KMS-11 (cell line): ENCODE measurements at regions not wholly inside any gene's neighbourhood (a gene's known extent, or its start where the extent isn't known, plus 50 kb on each side); places are given as distances from the start of the nearest gene placed in this dataset.

Experiments
- H2AFZ ChIP-seq: fragments of 200-600 bp; sonication (generic); 2 replicates; pipeline ENCODE4 v1.6.1; 2016; ENCODE audit warnings: antibody characterized with exemption, mixed run types, low read depth
- H3K27ac ChIP-seq: fragments of 200-600 bp; sonication (generic); 2 replicates; pipeline ENCODE4 v1.6.1; 2016; ENCODE audit warnings: mild to moderate bottlenecking, mixed run types
- H3K27me3 ChIP-seq: fragments of 200-600 bp; sonication (generic); 2 replicates; pipeline ENCODE4 v1.6.1; 2017; ENCODE audit warnings: mild to moderate bottlenecking, low read depth, mixed run types, moderate library complexity; ENCODE audit not compliant: insufficient read depth
- H3K36me3 ChIP-seq: fragments of 200-600 bp; sonication (generic); 2 replicates; pipeline ENCODE4 v1.6.1; 2017; ENCODE audit warnings: mild to moderate bottlenecking, mixed run types; ENCODE audit not compliant: insufficient read depth
- H3K4me1 ChIP-seq: fragments of 200-600 bp; sonication (generic); 2 replicates; pipeline ENCODE4 v1.6.1; 2016; ENCODE audit warnings: mild to moderate bottlenecking, low read depth, mixed run types; ENCODE audit not compliant: poor library complexity, severe bottlenecking
- H3K4me2 ChIP-seq: fragments of 200-600 bp; sonication (generic); 2 replicates; pipeline ENCODE4 v1.7.0; 2016; ENCODE audit warnings: mild to moderate bottlenecking, mixed run types
- H3K4me3 ChIP-seq: fragments of 200-600 bp; sonication (generic); IDR thresholded peaks from 2 replicates; pipeline ENCODE4 v1.6.1; 2017; ENCODE audit warnings: low read depth, low read length, mixed read lengths; ENCODE audit not compliant: insufficient read depth
- H3K79me2 ChIP-seq: fragments of 200-600 bp; sonication (generic); 2 replicates; pipeline ENCODE4 v1.6.1; 2016; ENCODE audit warnings: low read depth, mixed run types; ENCODE audit not compliant: insufficient read depth
- H3K9ac ChIP-seq: fragments of 200-600 bp; sonication (generic); 2 replicates; pipeline ENCODE4 v1.6.1; 2016; ENCODE audit warnings: mild to moderate bottlenecking, mixed run types
- H4K20me1 ChIP-seq: fragments of 200-600 bp; sonication (generic); 2 replicates; pipeline ENCODE4 v1.6.1; 2016; ENCODE audit warnings: mild to moderate bottlenecking, mixed run types; ENCODE audit not compliant: insufficient read depth
- TF ChIP-seq, protein P1 (sequence below): fragments of 200-600 bp; sonication (generic); conservative IDR thresholded peaks from 2 replicates; pipeline ENCODE4 v1.6.1; 2017; ENCODE audit warnings: low read depth, mild to moderate bottlenecking, antibody characterized with exemption, low read length, moderate library complexity, mixed read lengths

DNA sequence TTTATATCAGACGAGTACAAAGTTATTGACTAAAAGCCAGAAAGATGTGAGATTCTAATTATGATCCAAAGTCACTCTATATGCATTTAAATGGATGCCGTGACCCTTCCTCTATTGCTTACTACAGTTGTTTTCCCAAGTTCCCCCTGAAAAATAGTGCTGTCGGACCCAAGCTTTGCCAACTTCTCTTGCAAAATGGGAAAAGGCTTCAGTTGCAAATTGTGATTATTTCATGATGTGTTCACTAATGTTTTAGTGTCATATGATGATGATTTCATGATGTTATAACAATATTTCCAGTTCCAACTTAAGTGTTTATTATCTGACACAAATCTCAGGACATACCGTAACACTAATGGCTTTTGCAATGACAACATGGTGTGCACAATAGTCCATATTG lies 534.6 kb upstream of the ATP2B1 start:
- TF ChIP-seq, protein P1, sequence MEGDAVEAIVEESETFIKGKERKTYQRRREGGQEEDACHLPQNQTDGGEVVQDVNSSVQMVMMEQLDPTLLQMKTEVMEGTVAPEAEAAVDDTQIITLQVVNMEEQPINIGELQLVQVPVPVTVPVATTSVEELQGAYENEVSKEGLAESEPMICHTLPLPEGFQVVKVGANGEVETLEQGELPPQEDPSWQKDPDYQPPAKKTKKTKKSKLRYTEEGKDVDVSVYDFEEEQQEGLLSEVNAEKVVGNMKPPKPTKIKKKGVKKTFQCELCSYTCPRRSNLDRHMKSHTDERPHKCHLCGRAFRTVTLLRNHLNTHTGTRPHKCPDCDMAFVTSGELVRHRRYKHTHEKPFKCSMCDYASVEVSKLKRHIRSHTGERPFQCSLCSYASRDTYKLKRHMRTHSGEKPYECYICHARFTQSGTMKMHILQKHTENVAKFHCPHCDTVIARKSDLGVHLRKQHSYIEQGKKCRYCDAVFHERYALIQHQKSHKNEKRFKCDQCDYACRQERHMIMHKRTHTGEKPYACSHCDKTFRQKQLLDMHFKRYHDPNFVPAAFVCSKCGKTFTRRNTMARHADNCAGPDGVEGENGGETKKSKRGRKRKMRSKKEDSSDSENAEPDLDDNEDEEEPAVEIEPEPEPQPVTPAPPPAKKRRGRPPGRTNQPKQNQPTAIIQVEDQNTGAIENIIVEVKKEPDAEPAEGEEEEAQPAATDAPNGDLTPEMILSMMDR, result no peak
- no peak overlapping the region for H3K27ac ChIP-seq
- H2AFZ ChIP-seq, result no peak overlapping the region
- no peaks in the 10 kb centered on the region for H3K36me3 ChIP-seq
- H3K9ac ChIP-seq, result no peak overlapping the region
- no peaks in the 10 kb centered on the region for H3K79me2 ChIP-seq
- H3K4me2 ChIP-seq, result no peak overlapping the region
- H3K27me3 ChIP-seq, result no peaks in the 10 kb centered on the region
- no peak overlapping the region for H3K4me3 ChIP-seq
- no peaks in the 10 kb centered on the region for H3K4me1 ChIP-seq
- no peaks in the 10 kb centered on the region for H4K20me1 ChIP-seq

DNA sequence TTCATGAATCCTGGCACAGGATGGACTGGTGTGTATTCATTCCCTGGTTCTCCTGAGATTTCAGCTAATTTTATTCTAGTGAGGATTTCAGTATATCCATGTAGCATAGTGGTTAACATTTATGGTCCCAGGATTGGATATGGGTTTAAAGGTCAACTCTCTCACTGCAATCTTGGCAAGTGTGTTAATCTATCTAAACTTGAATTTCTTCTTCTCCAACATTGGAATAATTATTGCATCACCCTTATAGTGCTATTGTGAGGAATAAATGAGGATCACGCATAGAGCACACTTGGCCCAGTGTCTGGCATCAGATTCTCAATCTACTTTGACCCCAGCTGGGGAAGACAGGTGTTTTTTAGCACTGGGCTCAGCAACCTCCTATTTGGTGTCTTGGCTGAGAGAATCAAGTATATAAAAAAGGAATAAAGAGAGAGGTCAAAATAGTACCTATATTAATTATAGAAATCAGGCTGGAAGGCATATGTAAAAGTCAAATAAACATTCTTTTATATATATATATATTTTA lies 531.2 kb upstream of the ATP2B1 start:
- Histone ChIP-seq H3K79me2 (no peaks in the 10 kb centered on the region), H3K4me1 (no peaks in the 10 kb centered on the region), H3K27me3 (no peaks in the 10 kb centered on the region), H3K36me3 (no peaks in the 10 kb centered on the region), H4K20me1 (no peaks in the 10 kb centered on the region), H2AFZ (no peak overlapping the region), H3K4me2 (no peak overlapping the region), H3K9ac (no peak overlapping the region), H3K4me3 (no peak overlapping the region), H3K27ac (no peak overlapping the region)
- TF ChIP-seq, protein P1, result no peak

DNA sequence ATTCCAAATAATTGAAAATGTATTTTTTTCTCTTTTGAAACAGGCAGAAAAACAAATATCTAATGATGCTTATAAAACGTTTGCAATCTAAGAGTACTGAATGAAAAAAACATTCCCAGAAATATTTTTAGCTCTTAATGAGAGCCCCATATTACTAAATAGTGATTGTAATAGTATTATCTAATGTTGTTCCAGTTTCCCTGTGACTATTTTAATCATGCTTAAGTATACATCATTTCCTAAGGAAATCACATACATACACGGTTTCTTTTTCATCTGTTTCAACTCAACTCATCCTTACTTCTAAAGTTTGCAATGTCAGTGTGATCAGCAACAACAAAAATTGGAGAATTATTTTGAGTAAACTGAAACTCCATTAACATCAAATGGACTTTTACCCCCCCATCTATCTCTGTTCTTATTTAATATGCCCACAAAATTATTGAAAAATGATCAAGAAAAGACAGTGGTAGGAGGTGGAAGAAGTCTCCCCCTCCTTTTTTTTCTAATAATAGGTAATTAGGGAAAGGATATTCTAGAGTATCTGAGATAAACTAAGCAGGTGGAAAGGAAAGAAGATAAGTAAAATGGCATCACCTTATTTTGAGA lies 530.1 kb upstream of the ATP2B1 start:
- Histone ChIP-seq H3K27me3 (no peaks in the 10 kb centered on the region), H3K79me2 (no peaks in the 10 kb centered on the region)

DNA sequence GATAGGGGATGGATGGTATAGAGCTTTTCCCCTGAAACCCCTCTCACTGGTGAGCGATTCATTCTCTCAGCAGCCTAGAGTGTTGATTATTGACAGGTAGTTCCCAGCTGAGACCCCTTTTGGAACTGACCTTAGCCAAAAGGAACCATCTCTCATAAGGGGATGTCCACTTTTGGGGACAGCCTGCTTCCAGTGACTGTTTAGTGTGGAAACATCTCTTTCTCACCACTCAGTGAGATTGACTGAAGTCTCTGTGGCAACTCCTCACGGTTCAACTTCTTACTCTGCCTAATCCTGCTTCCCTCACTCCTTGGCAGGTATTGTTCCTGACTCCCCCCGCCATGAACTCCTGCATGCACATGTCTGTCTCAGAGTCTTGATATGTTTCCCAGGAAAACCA lies 529.2 kb upstream of the ATP2B1 start:
- TF ChIP-seq, protein P1, result no peak
- no peak overlapping the region for H3K27ac ChIP-seq
- no peak overlapping the region for H2AFZ ChIP-seq
- no peak overlapping the region for H3K9ac ChIP-seq
- no peaks in the 10 kb centered on the region for H3K4me1 ChIP-seq
- no peaks in the 10 kb centered on the region for H3K79me2 ChIP-seq
- no peak overlapping the region for H3K4me3 ChIP-seq
- no peak overlapping the region for H3K4me2 ChIP-seq
- H4K20me1 ChIP-seq, result no peaks in the 10 kb centered on the region
- no peaks in the 10 kb centered on the region for H3K27me3 ChIP-seq
- H3K36me3 ChIP-seq, result no peaks in the 10 kb centered on the region

More for the DNA sequence above, 530.1 kb upstream of the ATP2B1 start:
- no peak overlapping the region for H3K9ac ChIP-seq
- no peak overlapping the region for H2AFZ ChIP-seq
- H3K36me3 ChIP-seq, result no peaks in the 10 kb centered on the region
- TF ChIP-seq, protein P1, result no peak
- no peaks in the 10 kb centered on the region for H3K4me1 ChIP-seq
- H3K27ac ChIP-seq, result no peak overlapping the region
- no peaks in the 10 kb centered on the region for H4K20me1 ChIP-seq
- no peak overlapping the region for H3K4me2 ChIP-seq
- no peak overlapping the region for H3K4me3 ChIP-seq
